GM10248 (cell line): ENCODE measurements at regions not wholly inside any gene's neighbourhood (a gene's known extent, or its start where the extent isn't known, plus 50 kb on each side); places are given as distances from the start of the nearest gene placed in this dataset.
"Not testable (repeated sequence)": the region's sequence is repeated elsewhere in the genome, so short reads cannot be mapped to it uniquely, and the experiment has no call there.

Experiments used
- CTCF ChIA-PET: fragments of 300-600 bp; sonication (Branson Sonifier 250); formaldehyde crosslinking; extraction: SDS; loops from one replicate; lab custom pipeline; 2021; ENCODE audit warnings: antibody characterized with exemption; lab: Yijun Ruan, JAX
- POLR2A ChIA-PET: fragments of 350-650 bp; sonication (Branson Sonifier 250); formaldehyde crosslinking; extraction: SDS; loops from one replicate; lab custom pipeline; 2020; ENCODE audit warnings: antibody characterized with exemption; lab: Yijun Ruan, JAX
- DNase-seq: peaks from one replicate; pipeline ENCODE4 v3.0.0; 2012; ENCODE audit errors: extremely low spot score
- TF ChIP-seq, protein P1 (sequence below): IDR thresholded peaks from 2 replicates; pipeline ENCODE4 v1.5.1; 2012; ENCODE audit warnings: mild to moderate bottlenecking, low read depth; ENCODE audit errors: extremely low read depth, missing control alignments, control extremely low read depth

DNA sequence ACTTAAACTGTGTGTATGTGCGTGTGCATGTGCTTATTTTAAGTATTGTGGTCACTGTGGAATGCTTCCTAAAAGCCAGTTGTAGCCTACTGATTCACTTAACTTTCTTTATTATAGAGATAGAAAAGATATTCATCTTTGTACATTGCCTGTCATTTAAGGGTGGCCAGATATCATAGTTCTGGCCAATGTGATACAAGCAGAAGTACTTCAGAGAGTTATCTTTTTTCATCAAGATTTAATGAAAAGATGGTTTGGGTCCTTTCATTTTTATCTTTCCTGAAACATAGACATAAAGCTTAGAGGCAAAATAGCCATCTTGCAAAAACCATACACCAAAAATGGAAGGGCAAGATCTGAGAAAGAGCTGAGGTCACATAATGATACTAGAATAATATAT lies 744.7 kb upstream of the ADGRL3 start:
- no peak for DNase-seq
- CTCF ChIA-PET = no interaction called here
- POLR2A ChIA-PET = no interaction called here
- TF ChIP-seq, protein P1, sequence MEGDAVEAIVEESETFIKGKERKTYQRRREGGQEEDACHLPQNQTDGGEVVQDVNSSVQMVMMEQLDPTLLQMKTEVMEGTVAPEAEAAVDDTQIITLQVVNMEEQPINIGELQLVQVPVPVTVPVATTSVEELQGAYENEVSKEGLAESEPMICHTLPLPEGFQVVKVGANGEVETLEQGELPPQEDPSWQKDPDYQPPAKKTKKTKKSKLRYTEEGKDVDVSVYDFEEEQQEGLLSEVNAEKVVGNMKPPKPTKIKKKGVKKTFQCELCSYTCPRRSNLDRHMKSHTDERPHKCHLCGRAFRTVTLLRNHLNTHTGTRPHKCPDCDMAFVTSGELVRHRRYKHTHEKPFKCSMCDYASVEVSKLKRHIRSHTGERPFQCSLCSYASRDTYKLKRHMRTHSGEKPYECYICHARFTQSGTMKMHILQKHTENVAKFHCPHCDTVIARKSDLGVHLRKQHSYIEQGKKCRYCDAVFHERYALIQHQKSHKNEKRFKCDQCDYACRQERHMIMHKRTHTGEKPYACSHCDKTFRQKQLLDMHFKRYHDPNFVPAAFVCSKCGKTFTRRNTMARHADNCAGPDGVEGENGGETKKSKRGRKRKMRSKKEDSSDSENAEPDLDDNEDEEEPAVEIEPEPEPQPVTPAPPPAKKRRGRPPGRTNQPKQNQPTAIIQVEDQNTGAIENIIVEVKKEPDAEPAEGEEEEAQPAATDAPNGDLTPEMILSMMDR = no peak

DNA sequence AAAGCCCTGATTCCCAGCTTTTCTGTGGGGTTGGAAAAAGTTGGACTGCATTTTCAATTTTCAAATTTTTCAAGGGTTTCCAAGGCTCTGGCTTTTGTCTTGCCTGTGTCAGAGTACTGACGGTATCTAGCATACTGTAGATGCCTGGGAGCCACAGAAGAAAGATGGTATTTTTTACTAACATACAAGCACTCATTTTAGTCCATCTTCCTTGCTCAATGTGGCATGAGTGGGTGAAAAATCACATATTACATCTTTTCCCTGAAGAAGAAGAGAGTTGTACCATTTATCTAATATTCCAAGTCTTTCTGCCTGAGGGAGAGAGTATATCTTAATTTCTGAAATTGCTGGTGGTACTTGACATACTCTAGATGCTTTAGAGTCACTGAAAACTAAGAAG lies 738.6 kb upstream of the ADGRL3 start:
- DNase-seq = no peak
- ChIA-PET CTCF (no interaction called here), POLR2A (no interaction called here)
- TF ChIP-seq, protein P1 = no peak

DNA sequence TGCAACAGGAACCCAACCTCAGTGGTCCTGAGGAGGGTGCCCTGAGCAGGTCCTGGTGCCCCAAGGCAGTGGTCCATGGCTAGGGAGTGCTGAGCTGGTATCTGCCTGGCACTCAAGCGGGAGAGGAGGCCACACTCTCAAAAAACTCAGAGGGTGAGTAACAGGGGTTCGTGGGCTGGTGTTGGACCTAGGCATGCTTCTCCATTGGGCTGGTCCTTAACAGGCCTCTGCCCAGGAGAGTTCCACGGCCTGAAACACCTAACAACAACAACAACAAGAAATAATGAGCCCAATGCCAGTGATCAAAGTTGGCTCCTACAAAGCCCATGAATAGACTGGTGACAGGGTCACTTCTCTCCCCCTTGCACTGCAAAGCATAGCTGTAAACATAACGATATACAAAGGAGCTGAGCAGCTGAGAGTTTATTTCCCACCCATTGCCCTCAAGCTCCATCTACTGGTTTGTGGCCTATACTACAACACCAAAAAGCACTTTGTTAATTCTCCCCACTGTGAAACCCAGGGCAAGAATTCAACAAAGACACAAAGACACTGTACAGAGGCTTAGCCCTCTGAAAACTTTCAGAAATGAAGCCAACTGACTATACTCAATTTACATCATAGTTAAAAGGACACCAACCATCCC lies 736.1 kb upstream of the ADGRL3 start:
- no peak for DNase-seq
- POLR2A ChIA-PET = no interaction called here
- CTCF ChIA-PET = interaction anchor here (0.6 to 1.0 kb wide), 3 partner anchors 9 to 29 kb away, joined by 3 to 4 read pairs (median 3); no protein-coding TSS in a partner anchor
- TF ChIP-seq, protein P1 = no peak

DNA sequence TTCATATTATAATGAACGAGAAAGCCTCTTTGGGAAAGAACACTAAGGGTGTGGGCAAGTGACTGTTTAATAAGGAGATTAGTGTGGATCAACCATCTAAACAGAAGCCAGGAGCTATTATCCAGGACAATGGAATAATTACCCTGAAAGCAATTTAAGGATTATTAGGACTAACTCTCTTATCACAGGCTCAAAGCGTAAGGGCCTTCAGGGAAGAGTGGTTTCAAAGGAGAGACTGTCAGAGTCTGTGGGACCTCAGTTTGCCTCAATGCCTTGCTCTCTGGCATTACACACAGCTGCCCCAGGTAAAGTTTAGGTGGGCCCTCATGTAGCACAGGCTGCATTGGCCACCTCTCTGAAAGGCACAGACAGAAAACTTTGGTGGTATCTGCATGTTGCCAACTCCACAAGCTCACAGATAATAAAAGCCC lies 717.2 kb upstream of the ADGRL3 start:
- ChIA-PET POLR2A (no interaction called here), CTCF (no interaction called here)
- TF ChIP-seq, protein P1 = no peak

DNA sequence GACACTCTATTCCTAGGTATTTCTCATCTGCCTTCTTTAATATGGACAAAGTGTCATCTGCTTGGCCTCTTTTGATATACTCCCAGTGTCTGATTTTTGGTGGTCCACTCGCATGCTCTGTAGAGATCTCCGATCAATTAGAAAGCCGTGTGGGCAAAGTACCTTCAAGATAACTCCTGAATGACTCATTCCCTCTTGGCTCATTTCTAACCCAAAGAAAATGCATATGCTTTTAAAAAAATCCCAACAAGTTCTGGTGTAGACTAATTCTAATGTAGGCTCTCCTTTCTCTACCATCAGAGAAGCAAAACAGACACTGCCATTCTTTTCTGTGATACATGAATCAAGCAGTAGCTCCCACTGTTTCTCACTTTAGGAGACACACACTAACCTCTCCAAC lies 714.9 kb upstream of the ADGRL3 start:
- DNase-seq = no peak
- TF ChIP-seq, protein P1 = no peak
- ChIA-PET POLR2A (no interaction called here), CTCF (interaction anchor here (0.8 kb wide), 1 partner anchor 10 kb away, joined by 3 read pairs; no protein-coding TSS in a partner anchor)

More for the DNA sequence above, 717.2 kb upstream of the ADGRL3 start:
- DNase-seq = no peak

DNA sequence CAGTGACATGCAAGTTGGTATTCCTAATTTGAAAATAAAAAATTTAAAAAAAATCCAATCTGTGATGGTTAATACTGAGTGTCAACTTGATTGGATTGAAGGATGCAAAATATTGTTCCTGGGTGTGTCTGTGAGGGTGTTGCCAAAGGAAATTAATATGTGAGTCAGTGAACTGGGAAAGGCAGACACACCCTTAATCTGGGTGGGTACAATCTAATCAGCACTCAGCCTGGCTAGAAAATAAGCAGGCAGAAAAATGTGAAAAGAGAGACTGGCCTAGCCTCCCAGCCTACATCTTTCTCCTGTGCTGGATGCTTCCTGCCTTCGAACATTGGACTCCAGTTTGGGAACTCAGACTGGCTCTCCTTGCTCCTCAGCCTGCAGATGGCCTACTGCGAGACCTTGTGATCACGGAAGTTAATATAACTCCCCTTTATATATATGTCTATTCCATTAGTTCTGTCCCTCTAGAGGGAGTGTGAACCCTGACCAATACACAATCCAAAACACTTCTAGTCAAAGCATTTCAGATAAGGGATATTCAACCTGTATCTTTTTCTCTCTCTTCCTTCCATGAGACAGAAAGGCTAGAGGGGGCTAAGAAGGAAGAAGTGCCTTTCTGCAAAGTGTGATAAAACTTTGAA lies 712.9 kb upstream of the ADGRL3 start:
- CTCF ChIA-PET, DNase-seq, POLR2A ChIA-PET: not testable (repeated sequence)

DNA sequence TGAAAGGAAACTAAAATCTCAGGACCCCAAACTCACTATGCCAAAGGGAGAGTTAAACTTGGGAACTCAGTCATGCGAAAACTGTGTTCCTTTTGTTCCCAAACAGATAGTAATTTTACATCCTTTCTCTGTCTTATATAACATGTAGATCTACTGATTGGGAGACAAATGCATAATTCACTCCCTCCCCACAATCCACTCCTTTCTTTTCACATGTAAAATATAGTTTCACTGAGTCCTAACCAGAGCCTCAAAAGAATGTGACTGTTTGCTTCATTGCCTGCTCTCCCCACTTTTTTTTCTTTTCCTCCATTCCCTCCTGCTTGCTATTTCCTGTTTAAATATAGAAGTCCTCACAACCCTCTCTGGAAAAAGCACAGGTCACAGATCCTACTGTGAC lies 699.3 kb upstream of the ADGRL3 start:
- ChIA-PET POLR2A (no interaction called here), CTCF (no interaction called here)
- TF ChIP-seq, protein P1 = no peak
- no peak for DNase-seq
